ENCODE measurements at regions not wholly inside any gene's neighbourhood (a gene's known extent, or its start where the extent isn't known, plus 50 kb on each side); places are given as distances from the start of the nearest gene placed in this dataset.
A peak's percentile ranks its signal among the peaks of the same experiment; 100 is the strongest.

DNA sequence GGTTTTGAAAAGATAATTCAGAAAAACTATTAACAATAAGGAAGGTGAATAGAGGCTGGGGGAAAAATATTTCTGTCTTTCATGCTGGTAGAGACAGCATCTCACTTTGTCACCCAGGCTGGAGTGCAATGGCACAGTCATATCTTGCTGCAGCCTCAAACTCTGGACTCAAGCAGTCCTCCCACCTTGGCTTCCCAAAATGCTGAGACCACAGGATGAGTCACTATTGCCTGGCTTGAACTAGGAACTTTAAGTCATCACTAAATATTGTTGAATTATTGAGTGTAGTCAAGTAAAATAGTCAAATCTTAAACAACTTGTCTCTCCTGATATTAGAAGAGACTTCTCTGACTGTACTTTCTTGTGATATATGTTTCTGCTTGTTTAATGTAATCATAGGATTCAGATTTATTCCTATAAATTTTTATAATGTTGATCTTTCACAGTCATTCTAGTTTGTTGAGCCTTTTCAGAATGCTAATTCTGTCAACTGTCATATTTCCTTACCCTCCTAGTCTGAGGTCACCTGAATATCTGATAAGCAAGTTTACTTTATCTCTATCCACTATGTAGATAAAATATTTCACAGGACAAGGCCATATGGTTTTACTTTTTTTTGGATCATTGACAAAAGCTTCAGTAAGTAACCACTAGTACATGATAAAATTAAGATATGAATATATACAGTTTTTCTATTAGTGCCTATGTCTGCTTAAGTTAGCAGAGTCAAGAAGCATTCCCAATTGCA lies 1696.5 kb downstream of the MAT2B start:
- TF ChIP-seq, protein P1, sequence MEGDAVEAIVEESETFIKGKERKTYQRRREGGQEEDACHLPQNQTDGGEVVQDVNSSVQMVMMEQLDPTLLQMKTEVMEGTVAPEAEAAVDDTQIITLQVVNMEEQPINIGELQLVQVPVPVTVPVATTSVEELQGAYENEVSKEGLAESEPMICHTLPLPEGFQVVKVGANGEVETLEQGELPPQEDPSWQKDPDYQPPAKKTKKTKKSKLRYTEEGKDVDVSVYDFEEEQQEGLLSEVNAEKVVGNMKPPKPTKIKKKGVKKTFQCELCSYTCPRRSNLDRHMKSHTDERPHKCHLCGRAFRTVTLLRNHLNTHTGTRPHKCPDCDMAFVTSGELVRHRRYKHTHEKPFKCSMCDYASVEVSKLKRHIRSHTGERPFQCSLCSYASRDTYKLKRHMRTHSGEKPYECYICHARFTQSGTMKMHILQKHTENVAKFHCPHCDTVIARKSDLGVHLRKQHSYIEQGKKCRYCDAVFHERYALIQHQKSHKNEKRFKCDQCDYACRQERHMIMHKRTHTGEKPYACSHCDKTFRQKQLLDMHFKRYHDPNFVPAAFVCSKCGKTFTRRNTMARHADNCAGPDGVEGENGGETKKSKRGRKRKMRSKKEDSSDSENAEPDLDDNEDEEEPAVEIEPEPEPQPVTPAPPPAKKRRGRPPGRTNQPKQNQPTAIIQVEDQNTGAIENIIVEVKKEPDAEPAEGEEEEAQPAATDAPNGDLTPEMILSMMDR (IDR thresholded peaks at IDR 0.05; ENCODE audit: insufficient read depth, low read length, poor library complexity, severe bottlenecking) = no peak
- Histone ChIP-seq H3K36me3 (ENCODE audit: control insufficient read depth, insufficient read depth, low read length) (no peaks in the 10 kb centered on the region), H3K27me3 (replicated peaks; ENCODE audit: control insufficient read depth, insufficient read depth, low read length) (no peaks in the 10 kb centered on the region), H3K4me3 (replicated peaks; ENCODE audit: low read depth, low read length) (no peak overlapping the region)
- no peak for DNase-seq (ENCODE audit: extremely low read depth, insufficient read length)

DNA sequence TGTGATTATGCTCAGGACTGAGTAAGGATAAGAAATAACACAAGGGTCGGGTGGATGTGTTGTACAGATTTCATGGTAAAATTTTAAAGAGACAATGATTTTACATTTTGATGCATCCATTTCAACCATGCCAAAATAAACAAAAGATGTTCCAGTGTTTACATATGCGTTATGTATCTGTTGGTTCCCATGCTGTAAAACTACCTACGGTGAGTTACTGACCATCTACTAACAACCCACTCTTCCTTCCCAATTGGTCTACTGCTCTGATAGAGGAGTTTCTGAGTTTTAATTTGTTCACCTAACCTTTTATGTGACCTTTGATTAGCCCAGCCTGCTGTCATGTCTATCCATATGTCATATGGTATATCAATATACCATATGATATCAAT lies 1697.1 kb downstream of the MAT2B start:
- Histone ChIP-seq H3K27me3 (replicated peaks; ENCODE audit: control insufficient read depth, insufficient read depth, low read length) (no peaks in the 10 kb centered on the region), H3K36me3 (ENCODE audit: control insufficient read depth, insufficient read depth, low read length) (no peaks in the 10 kb centered on the region), H3K4me3 (replicated peaks; ENCODE audit: low read depth, low read length) (no peak overlapping the region)
- DNase-seq (ENCODE audit: extremely low read depth, insufficient read length) = no peak
- TF ChIP-seq, protein P1 (IDR thresholded peaks at IDR 0.05; ENCODE audit: insufficient read depth, low read length, poor library complexity, severe bottlenecking) = no peak

DNA sequence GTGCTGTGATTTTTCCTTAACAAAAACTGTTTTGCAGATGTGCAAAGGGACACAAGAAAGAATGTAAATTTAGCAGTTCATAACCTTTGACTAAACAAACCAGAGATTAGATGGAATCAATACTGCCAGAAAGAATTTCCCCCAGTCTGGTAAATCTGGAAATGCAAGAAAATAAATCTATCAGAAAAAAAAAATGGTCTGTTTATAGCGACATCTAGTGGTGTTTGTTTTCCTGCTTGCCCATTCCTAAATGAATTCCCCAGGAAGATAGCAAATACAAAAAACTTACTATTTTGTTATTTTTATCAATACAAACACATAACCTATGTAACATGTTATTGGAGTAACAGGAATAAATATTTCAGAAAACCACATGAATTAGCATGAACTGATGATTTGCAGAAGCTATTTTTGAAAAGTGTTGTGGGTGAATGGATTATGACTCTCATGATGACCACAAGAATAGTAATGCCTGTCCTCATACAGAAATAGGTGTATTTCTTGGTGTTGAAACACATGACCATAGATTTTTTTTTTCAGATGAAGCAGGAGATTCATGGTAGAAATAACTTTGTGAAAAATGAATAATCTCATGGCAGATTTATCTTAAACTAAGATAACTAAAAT lies 1703.8 kb downstream of the MAT2B start:
- no peaks in the 10 kb centered on the region for H3K36me3 ChIP-seq (ENCODE audit: control insufficient read depth, insufficient read depth, low read length)
- DNase-seq (ENCODE audit: extremely low read depth, insufficient read length) = peak; percentile 0
- TF ChIP-seq, protein P1 (IDR thresholded peaks at IDR 0.05; ENCODE audit: insufficient read depth, low read length, poor library complexity, severe bottlenecking) = peak; percentile 58
- no peaks in the 10 kb centered on the region for H3K27me3 ChIP-seq (replicated peaks; ENCODE audit: control insufficient read depth, insufficient read depth, low read length)
- H3K4me3 ChIP-seq (replicated peaks; ENCODE audit: low read depth, low read length) = no peak overlapping the region

DNA sequence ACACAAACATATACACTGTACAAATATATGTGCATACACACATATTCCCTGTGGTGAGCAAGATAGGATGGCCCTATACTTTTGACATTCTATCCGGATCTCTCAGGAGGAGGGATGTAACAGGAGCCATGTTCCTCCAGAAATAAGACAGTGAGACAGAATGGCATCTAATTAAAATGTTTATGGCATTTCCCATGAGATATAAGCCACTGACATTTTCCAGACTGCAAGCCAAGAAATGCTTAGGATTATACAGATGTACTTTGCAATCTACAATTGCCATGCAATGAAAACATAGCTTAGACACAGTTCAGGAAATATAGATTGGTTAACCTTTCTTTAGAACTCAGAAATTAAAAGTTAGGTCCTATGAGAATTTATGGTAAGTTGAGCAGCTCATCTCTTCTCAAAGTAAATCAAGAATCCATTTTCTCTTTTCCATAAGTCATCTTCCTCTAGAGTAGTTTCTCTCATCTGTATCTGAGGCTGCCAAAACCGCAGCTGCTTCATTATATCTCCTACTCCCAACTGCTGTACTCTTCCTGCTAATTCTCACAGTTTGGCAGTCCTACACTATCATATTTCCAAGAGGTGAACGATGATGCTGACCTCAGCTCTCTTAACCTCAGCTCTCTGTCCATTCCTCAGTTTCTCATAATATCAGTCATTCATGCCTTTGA lies 1719.1 kb downstream of the MAT2B start:
- TF ChIP-seq, protein P1 (IDR thresholded peaks at IDR 0.05; ENCODE audit: insufficient read depth, low read length, poor library complexity, severe bottlenecking) = no peak
- DNase-seq (ENCODE audit: extremely low read depth, insufficient read length) = no peak

DNA sequence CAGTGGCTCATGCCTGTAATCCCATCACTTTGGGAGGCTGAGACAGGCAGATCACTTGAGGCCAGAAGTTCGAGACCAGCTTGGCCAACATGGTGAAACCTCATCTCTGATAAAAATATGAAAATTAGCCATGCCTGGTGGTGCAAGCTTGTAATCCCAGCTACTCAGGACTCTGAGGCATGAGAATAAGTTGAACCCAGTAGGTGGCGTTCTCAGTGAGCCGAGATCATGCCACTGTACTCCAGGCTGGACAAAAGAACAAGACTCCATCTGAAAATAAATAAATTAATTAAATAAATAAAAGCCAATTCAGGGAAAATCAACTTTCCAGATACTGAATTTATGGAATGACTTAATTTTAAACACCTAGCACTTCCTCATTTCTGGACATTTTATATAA lies 1722.1 kb downstream of the MAT2B start:
- no peaks in the 10 kb centered on the region for H3K27me3 ChIP-seq (replicated peaks; ENCODE audit: control insufficient read depth, insufficient read depth, low read length)
- no peak overlapping the region for H3K4me3 ChIP-seq (replicated peaks; ENCODE audit: low read depth, low read length)
- DNase-seq (ENCODE audit: extremely low read depth, insufficient read length) = no peak
- H3K36me3 ChIP-seq (ENCODE audit: control insufficient read depth, insufficient read depth, low read length) = no peaks in the 10 kb centered on the region
- TF ChIP-seq, protein P1 (IDR thresholded peaks at IDR 0.05; ENCODE audit: insufficient read depth, low read length, poor library complexity, severe bottlenecking) = no peak

More for the DNA sequence above, 1719.1 kb downstream of the MAT2B start:
- Histone ChIP-seq H3K27me3 (replicated peaks; ENCODE audit: control insufficient read depth, insufficient read depth, low read length) (no peaks in the 10 kb centered on the region), H3K36me3 (ENCODE audit: control insufficient read depth, insufficient read depth, low read length) (no peaks in the 10 kb centered on the region), H3K4me3 (replicated peaks; ENCODE audit: low read depth, low read length) (no peak overlapping the region)
